CD14-positive monocyte (primary cell): ENCODE measurements at regions not wholly inside any gene's neighbourhood (a gene's known extent, or its start where the extent isn't known, plus 50 kb on each side); places are given as distances from the start of the nearest gene placed in this dataset.

ENCODE experiments used
- DNase-seq, 3 donors: peaks; one replicate each; pipeline ENCODE4 v3.0.0-alpha.2; 2011 to 2022
- H2AFZ ChIP-seq: 2 replicates; pipeline ENCODE4 v1.6.0; 2012; ENCODE audit warnings: mild to moderate bottlenecking, low read depth, low read length, inconsistent platforms; ENCODE audit not compliant: insufficient read depth, poor library complexity, severe bottlenecking
- H3K27ac ChIP-seq, 2 donors: 1 replicate in 1 of 2; 2 replicates in 1 of 2; pipeline ENCODE4 v1.5.1; 2012 to 2013; ENCODE audit warnings: low read length in 2 of 2, control low read depth in 1 of 2, inconsistent platforms in 1 of 2, low read depth in 1 of 2, mild to moderate bottlenecking in 1 of 2
- H3K27me3 ChIP-seq, 2 donors: one replicate each; pipeline versions ENCODE4 v1.6.0 to v1.6.1; 2011 to 2013; ENCODE audit warnings: low read length in 2 of 2; ENCODE audit not compliant: control insufficient read depth in 2 of 2, insufficient read depth in 2 of 2
- H3K36me3 ChIP-seq, 2 donors: replicated peaks in 1 of 2; 1 replicate in 1 of 2; 2 replicates in 1 of 2; pipeline versions ENCODE4 v1.5.1 to v1.6.1; 2012 to 2013; ENCODE audit warnings: low read length in 2 of 2, control low read depth in 1 of 2, inconsistent platforms in 1 of 2, mild to moderate bottlenecking in 1 of 2; ENCODE audit not compliant: insufficient read depth in 2 of 2, control insufficient read depth in 1 of 2
- H3K4me1 ChIP-seq, 2 donors: 1 replicate in 1 of 2; 2 replicates in 1 of 2; pipeline versions ENCODE4 v1.5.1 to v1.6.1; 2012 to 2013; ENCODE audit warnings: low read length in 2 of 2, control low read depth in 1 of 2, inconsistent platforms in 1 of 2, mild to moderate bottlenecking in 1 of 2, moderate library complexity in 1 of 2; ENCODE audit not compliant: insufficient read depth in 2 of 2, control insufficient read depth in 1 of 2
- H3K4me2 ChIP-seq: replicated peaks from 2 replicates; pipeline ENCODE3; 2012; ENCODE audit warnings: low read length, moderate library complexity, mild to moderate bottlenecking; ENCODE audit not compliant: poor library complexity, severe bottlenecking; ENCODE audit errors: extremely low read depth
- H3K4me3 ChIP-seq, 3 experiments: fragments of 200-600 bp in 1 of 3; sonication (generic) in 1 of 3; replicated peaks in 1 of 3; 1 replicate in 2 of 3; 2 replicates in 1 of 3; pipeline ENCODE4 v1.5.1; 2011 to 2013; ENCODE audit warnings: low read length in 3 of 3, mild to moderate bottlenecking in 3 of 3, control low read depth in 2 of 3, low read depth in 2 of 3, inconsistent platforms in 1 of 3, moderate library complexity in 1 of 3
- H3K79me2 ChIP-seq: 2 replicates; pipeline ENCODE4 v1.6.0; 2012; ENCODE audit warnings: mild to moderate bottlenecking, control low read depth, inconsistent platforms, low read length, moderate library complexity; ENCODE audit not compliant: insufficient read depth
- H3K9ac ChIP-seq: 2 replicates; pipeline ENCODE4 v1.6.0; 2017; ENCODE audit warnings: low read length, mild to moderate bottlenecking; ENCODE audit not compliant: insufficient read depth, poor library complexity, severe bottlenecking
- H3K9me3 ChIP-seq, 2 donors: replicated peaks in 1 of 2; 1 replicate in 1 of 2; 2 replicates in 1 of 2; pipeline versions ENCODE4 v1.5.1 to v1.6.1; 2012 to 2013; ENCODE audit warnings: low read length in 2 of 2, control low read depth in 1 of 2; ENCODE audit not compliant: control insufficient read depth in 1 of 2, insufficient read depth in 1 of 2
- H4K20me1 ChIP-seq: 2 replicates; pipeline ENCODE4 v1.6.0; 2012; ENCODE audit warnings: mild to moderate bottlenecking, low read length, control low read depth, moderate library complexity; ENCODE audit not compliant: insufficient read depth
- H3K27ac Mint-ChIP-seq, 7 donors: one replicate each; pipeline ENCODE4 v1.8.0; 2020; ENCODE audit warnings: mild to moderate bottlenecking in 7 of 7, mixed read lengths in 7 of 7, moderate library complexity in 6 of 7, inconsistent platforms in 2 of 7
- H3K27me3 Mint-ChIP-seq, 3 donors: one replicate each; pipeline ENCODE4 v1.8.0; 2021 to 2022; ENCODE audit warnings: low read depth in 3 of 3, mild to moderate bottlenecking in 3 of 3, mixed read lengths in 3 of 3, moderate library complexity in 3 of 3, inconsistent platforms in 1 of 3
- H3K36me3 Mint-ChIP-seq, 2 donors: one replicate each; pipeline ENCODE4 v1.8.0; 2020; ENCODE audit warnings: mixed read lengths in 2 of 2, inconsistent platforms in 1 of 2, mild to moderate bottlenecking in 1 of 2
- H3K4me1 Mint-ChIP-seq: one replicate; pipeline ENCODE4 v1.8.0; 2020; ENCODE audit warnings: mild to moderate bottlenecking, mixed read lengths
- H3K4me3 Mint-ChIP-seq, 2 donors: one replicate each; pipeline ENCODE4 v1.8.0; 2020; ENCODE audit warnings: mild to moderate bottlenecking in 2 of 2, mixed read lengths in 2 of 2, moderate library complexity in 1 of 2
- H3K9me3 Mint-ChIP-seq, 7 donors: one replicate each; pipeline ENCODE4 v1.8.0; 2020 to 2022; ENCODE audit warnings: mixed read lengths in 7 of 7, mild to moderate bottlenecking in 6 of 7, moderate library complexity in 6 of 7, inconsistent platforms in 2 of 7
- WGBS: methylation state at CpG from one replicate; pipeline ENCODE4 v1.1.5; 2013; ENCODE audit warnings: missing lambda C conversion rate; ENCODE audit not compliant: insufficient coverage; 5-methylcytosine and 5-hydroxymethylcytosine counted together
- intact Hi-C, 2 donors: fragments of 100-400 bp; cut with micrococcal nuclease; formaldehyde crosslinking; loops; one replicate each; pipeline versions ENCODE4 v1.15.0 to v1.15.1; 2023
- TF ChIP-seq, protein P1 (sequence below): fragments of 200-600 bp; IDR thresholded peaks from one replicate; pipeline ENCODE4 v1.8.0; 2022; ENCODE audit warnings: antibody characterized with exemption, mild to moderate bottlenecking

- 94% methylated on average over 21 of the region's 21 CpGs for WGBS
- TF ChIP-seq, protein P1, sequence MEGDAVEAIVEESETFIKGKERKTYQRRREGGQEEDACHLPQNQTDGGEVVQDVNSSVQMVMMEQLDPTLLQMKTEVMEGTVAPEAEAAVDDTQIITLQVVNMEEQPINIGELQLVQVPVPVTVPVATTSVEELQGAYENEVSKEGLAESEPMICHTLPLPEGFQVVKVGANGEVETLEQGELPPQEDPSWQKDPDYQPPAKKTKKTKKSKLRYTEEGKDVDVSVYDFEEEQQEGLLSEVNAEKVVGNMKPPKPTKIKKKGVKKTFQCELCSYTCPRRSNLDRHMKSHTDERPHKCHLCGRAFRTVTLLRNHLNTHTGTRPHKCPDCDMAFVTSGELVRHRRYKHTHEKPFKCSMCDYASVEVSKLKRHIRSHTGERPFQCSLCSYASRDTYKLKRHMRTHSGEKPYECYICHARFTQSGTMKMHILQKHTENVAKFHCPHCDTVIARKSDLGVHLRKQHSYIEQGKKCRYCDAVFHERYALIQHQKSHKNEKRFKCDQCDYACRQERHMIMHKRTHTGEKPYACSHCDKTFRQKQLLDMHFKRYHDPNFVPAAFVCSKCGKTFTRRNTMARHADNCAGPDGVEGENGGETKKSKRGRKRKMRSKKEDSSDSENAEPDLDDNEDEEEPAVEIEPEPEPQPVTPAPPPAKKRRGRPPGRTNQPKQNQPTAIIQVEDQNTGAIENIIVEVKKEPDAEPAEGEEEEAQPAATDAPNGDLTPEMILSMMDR: no peak
- intact Hi-C loops: no loop called here
Observed at GRCh38 chr2:57084697-57085281, 901.0 kb downstream of the CCDC85A start.

GRCh38 chr2:57093020-57093419, 909.2 kb downstream of the CCDC85A start:
- Histone ChIP-seq H3K9me3 (peaks cover 14 to 17% of the 10 kb centered on the region in 2 donors), H3K36me3 (no peaks in the 10 kb centered on the region), H3K4me2 (no peak overlapping the region), H3K9ac (no peak overlapping the region), H3K4me1 (no peaks in the 10 kb centered on the region), H3K27ac (no peak overlapping the region), H2AFZ (no peak overlapping the region), H3K27me3 (no peaks in the 10 kb centered on the region), H4K20me1 (no peaks in the 10 kb centered on the region), H3K79me2 (no peaks in the 10 kb centered on the region), H3K4me3 (no peak overlapping the region)
- Mint-ChIP-seq H3K27me3 (peaks cover 0 to 1% (median 0%) of the 10 kb centered on the region in 3 donors), H3K4me1 (no peaks in the 10 kb centered on the region), H3K36me3 (no peaks in the 10 kb centered on the region), H3K4me3 (no peak overlapping the region), H3K27ac (no peak overlapping the region), H3K9me3 (peaks cover 2 to 15% (median 5%) of the 10 kb centered on the region in 7 donors)
- intact Hi-C loops: no loop called here
- TF ChIP-seq, protein P1: no peak
- DNase-seq: no peak

More at GRCh38 chr2:57084697-57085281, 901.0 kb downstream of the CCDC85A start:
- Histone ChIP-seq H3K27me3 (no peaks in the 10 kb centered on the region), H3K4me2 (no peak overlapping the region), H3K36me3 (no peaks in the 10 kb centered on the region), H3K9me3 (peaks cover 27% of the 10 kb centered on the region in 2 donors), H3K79me2 (no peaks in the 10 kb centered on the region), H2AFZ (no peak overlapping the region), H3K9ac (no peak overlapping the region), H3K27ac (no peak overlapping the region), H3K4me3 (no peak overlapping the region), H4K20me1 (no peaks in the 10 kb centered on the region), H3K4me1 (no peaks in the 10 kb centered on the region)
- no peaks in the 10 kb centered on the region for H3K4me1 Mint-ChIP-seq
- H3K9me3 Mint-ChIP-seq: peaks cover 7 to 22% (median 17%) of the 10 kb centered on the region in 7 donors
- peaks cover 0 to 2% (median 0%) of the 10 kb centered on the region in 3 donors for H3K27me3 Mint-ChIP-seq
- no peak overlapping the region for H3K27ac Mint-ChIP-seq
- no peak overlapping the region for H3K4me3 Mint-ChIP-seq
- H3K36me3 Mint-ChIP-seq: no peaks in the 10 kb centered on the region
- no peak for DNase-seq
